Caco-2 (cell line): ENCODE measurements at regions not wholly inside any gene's neighbourhood (a gene's known extent, or its start where the extent isn't known, plus 50 kb on each side); places are given as distances from the start of the nearest gene placed in this dataset.

Source experiments
- BruUV-seq: library from RNA; stranded (reverse); fragments of 400-500 nt; replicated peaks from 2 replicates; lab custom pipeline; 2021; lab: Mats Ljungman, UMichigan
- CTCF ChIA-PET: fragments of 300-600 bp; sonication (Branson Sonifier 250); formaldehyde crosslinking; loops from one replicate; lab custom pipeline; 2022; ENCODE audit warnings: antibody characterized with exemption; lab: Charles Lee
- POLR2A ChIA-PET: fragments of 300-600 bp; sonication (Branson Sonifier 250); formaldehyde crosslinking; loops from one replicate; lab custom pipeline; 2022; ENCODE audit warnings: antibody characterized with exemption; lab: Charles Lee
- DNase-seq, 2 experiments: peaks; one replicate each; pipeline versions ENCODE4 v3.0.0 to v3.0.0-alpha.2; 2020 to 2022
- H3K27me3 ChIP-seq: replicated peaks from 2 replicates; pipeline ENCODE4 v1.6.0; 2011; ENCODE audit warnings: low read length; ENCODE audit not compliant: control insufficient read depth, insufficient read depth
- H3K36me3 ChIP-seq: 2 replicates; pipeline ENCODE4 v1.5.1; 2011; ENCODE audit warnings: low read length; ENCODE audit not compliant: control insufficient read depth, insufficient read depth
- H3K4me1 ChIP-seq: fragments of 250-450 bp; sonication (Bioruptor Pico); 2 replicates; pipeline ENCODE4 v1.5.1; 2020; ENCODE audit warnings: mild to moderate bottlenecking
- H3K4me3 ChIP-seq: 2 replicates; pipeline ENCODE4 v1.5.1; 2011; ENCODE audit warnings: low read depth, mild to moderate bottlenecking, control low read depth, low read length
- H3K9me3 ChIP-seq: fragments of 250-450 bp; sonication (Bioruptor Pico); 2 replicates; pipeline ENCODE4 v1.5.1; 2020; ENCODE audit warnings: mild to moderate bottlenecking, moderate library complexity
- H3K27ac Mint-ChIP-seq: one replicate; pipeline ENCODE4 v1.8.0; 2022; ENCODE audit warnings: mixed read lengths; ENCODE audit not compliant: unreplicated experiment
- H3K27me3 Mint-ChIP-seq: one replicate; pipeline ENCODE4 v1.8.0; 2022; ENCODE audit warnings: mixed read lengths; ENCODE audit not compliant: insufficient read depth, unreplicated experiment
- H3K36me3 Mint-ChIP-seq: one replicate; pipeline ENCODE4 v1.8.0; 2022; ENCODE audit warnings: mild to moderate bottlenecking, mixed read lengths; ENCODE audit not compliant: insufficient read depth, unreplicated experiment
- H3K4me1 Mint-ChIP-seq: one replicate; pipeline ENCODE4 v1.8.0; 2022; ENCODE audit warnings: low read depth, mixed read lengths; ENCODE audit not compliant: unreplicated experiment
- H3K4me3 Mint-ChIP-seq: one replicate; pipeline ENCODE4 v1.8.0; 2022; ENCODE audit warnings: mild to moderate bottlenecking, moderate library complexity, mixed read lengths; ENCODE audit not compliant: unreplicated experiment
- H3K9me3 Mint-ChIP-seq: one replicate; pipeline ENCODE4 v1.8.0; 2022; ENCODE audit warnings: mixed read lengths; ENCODE audit not compliant: unreplicated experiment
- intact Hi-C: fragments of 100-400 bp; cut with micrococcal nuclease; formaldehyde crosslinking; loops from one replicate; pipeline ENCODE4 v1.10.0; 2022; ENCODE audit not compliant: unreplicated experiment
- TF ChIP-seq, protein P1 (sequence below), 2 experiments: fragments of 200-600 bp in 1 of 2; IDR thresholded peaks; 1 replicate in 1 of 2; 2 replicates in 1 of 2; pipeline versions ENCODE4 v1.5.1 to v1.8.0; 2011 to 2022; ENCODE audit warnings: antibody characterized with exemption in 1 of 2, control low read depth in 1 of 2, inconsistent platforms in 1 of 2, low read depth in 1 of 2, low read length in 1 of 2, mild to moderate bottlenecking in 1 of 2, moderate library complexity in 1 of 2; ENCODE audit not compliant: insufficient read depth in 1 of 2, severe bottlenecking in 1 of 2, unreplicated experiment in 1 of 2

DNA sequence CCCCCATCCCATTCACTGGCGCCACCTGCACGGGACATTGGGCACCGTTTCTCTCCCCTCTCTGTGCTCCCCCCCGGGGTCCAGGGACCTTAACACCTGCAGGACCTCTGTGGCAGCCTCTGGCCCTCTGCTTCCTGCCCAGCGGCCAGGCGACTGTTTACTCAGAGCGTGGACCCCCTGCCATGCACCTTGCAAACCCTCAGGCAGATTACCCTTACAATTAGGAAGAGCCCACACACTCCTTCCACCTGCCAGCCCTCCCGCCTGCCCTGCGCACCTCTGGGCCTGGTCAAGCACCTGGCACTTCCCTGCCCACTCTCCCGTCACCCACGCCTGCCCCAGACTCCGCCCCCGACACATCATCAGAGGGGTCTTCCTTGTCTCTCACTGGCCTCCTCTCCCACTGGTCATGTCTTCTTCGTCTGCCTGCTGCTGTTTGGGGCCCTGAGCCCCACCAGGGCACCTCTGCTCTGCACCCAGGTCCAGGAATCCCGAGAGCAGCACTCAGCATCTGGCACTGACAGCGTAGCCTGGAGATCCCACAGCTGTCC lies 281.3 kb upstream of the IRX4 start:
- Histone ChIP-seq H3K4me3 (no peak overlapping the region), H3K36me3 (no peaks in the 10 kb centered on the region), H3K9me3 (no peaks in the 10 kb centered on the region), H3K27me3 (no peaks in the 10 kb centered on the region), H3K4me1 (no peaks in the 10 kb centered on the region)
- BruUV-seq, result no TSS peak
- no peaks in the 10 kb centered on the region for H3K4me1 Mint-ChIP-seq
- H3K27me3 Mint-ChIP-seq, result peaks cover 20% of the 10 kb centered on the region
- TF ChIP-seq, protein P1, sequence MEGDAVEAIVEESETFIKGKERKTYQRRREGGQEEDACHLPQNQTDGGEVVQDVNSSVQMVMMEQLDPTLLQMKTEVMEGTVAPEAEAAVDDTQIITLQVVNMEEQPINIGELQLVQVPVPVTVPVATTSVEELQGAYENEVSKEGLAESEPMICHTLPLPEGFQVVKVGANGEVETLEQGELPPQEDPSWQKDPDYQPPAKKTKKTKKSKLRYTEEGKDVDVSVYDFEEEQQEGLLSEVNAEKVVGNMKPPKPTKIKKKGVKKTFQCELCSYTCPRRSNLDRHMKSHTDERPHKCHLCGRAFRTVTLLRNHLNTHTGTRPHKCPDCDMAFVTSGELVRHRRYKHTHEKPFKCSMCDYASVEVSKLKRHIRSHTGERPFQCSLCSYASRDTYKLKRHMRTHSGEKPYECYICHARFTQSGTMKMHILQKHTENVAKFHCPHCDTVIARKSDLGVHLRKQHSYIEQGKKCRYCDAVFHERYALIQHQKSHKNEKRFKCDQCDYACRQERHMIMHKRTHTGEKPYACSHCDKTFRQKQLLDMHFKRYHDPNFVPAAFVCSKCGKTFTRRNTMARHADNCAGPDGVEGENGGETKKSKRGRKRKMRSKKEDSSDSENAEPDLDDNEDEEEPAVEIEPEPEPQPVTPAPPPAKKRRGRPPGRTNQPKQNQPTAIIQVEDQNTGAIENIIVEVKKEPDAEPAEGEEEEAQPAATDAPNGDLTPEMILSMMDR (IDR thresholded peaks at IDR 0.05; ENCODE audit: insufficient read depth in 1 of 2, low read depth in 1 of 2, low read length in 1 of 2, severe bottlenecking in 1 of 2, unreplicated experiment in 1 of 2), result no peak
- ChIA-PET CTCF (no interaction called here), POLR2A (no interaction called here)
- no peaks in the 10 kb centered on the region for H3K36me3 Mint-ChIP-seq
- H3K9me3 Mint-ChIP-seq, result peaks cover 11% of the 10 kb centered on the region
- intact Hi-C loops, result no loop called here
- no peak overlapping the region for H3K4me3 Mint-ChIP-seq
- no peak for DNase-seq
- no peak overlapping the region for H3K27ac Mint-ChIP-seq

DNA sequence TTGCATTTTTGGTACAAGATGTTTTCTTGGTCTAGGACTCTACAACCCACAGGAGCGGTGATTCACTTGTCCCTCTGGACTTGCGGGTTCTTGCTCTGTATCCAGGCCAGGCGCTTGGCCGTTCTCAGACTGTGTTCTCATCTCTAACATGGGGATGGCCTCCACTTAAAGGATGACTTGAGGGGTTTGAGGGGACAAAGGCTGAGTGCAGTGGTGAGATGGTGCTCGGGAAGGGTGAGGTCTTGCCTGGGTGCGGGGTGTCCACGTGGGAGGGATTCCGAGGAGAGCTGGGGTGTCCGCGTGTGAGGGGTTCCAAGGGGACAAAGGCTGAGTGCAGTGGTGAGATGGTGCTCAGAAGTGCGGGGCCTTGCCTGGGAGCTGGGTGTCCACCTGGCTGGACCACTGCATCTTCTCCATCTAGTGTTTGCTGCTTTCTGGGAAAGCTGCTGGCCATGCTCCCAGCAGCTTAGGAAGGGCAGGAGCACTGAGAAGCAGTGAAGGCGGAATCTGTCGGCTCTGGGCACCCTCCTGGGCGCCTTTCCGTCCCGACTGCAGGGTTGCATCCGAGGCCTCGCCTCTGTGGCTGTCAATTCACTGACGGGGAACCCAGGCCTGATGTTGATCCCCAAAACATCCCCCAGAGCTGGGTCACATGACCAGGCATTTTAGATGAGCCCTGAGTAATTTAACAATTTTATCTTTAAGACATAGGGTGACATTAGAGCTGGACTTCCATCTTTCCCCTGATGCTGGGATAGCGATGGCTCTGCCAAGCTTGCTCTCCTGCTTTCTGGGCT lies 280.5 kb upstream of the IRX4 start:
- H3K9me3 Mint-ChIP-seq, result peaks cover 11% of the 10 kb centered on the region
- ChIA-PET POLR2A (no interaction called here), CTCF (no interaction called here)
- Histone ChIP-seq H3K4me3 (no peak overlapping the region), H3K4me1 (no peaks in the 10 kb centered on the region), H3K27me3 (no peaks in the 10 kb centered on the region), H3K36me3 (no peaks in the 10 kb centered on the region), H3K9me3 (no peaks in the 10 kb centered on the region)
- no peak overlapping the region for H3K4me3 Mint-ChIP-seq
- no peaks in the 10 kb centered on the region for H3K4me1 Mint-ChIP-seq
- TF ChIP-seq, protein P1 (IDR thresholded peaks at IDR 0.05; ENCODE audit: insufficient read depth in 1 of 2, low read depth in 1 of 2, low read length in 1 of 2, severe bottlenecking in 1 of 2, unreplicated experiment in 1 of 2), result no peak
- intact Hi-C loops, result no loop called here
- BruUV-seq, result no TSS peak
- DNase-seq, result no peak
- H3K36me3 Mint-ChIP-seq, result no peaks in the 10 kb centered on the region
- no peak overlapping the region for H3K27ac Mint-ChIP-seq
- peaks cover 23% of the 10 kb centered on the region for H3K27me3 Mint-ChIP-seq

DNA sequence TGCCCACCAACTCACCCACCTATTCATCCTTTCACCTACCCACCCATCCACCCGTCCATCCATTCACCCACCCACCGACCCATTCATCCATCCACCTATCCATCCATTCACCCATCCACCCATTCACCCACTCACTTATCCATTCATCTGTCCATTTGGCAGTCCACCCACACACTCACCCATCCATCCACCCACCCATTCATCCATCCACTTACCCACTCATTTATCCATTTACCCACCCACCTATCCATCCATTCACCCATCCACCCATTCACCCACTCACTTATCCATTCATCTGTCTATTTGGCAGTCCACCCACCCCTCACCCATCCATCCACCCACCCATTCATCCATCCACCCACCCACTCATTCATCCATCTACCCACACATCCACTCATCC lies 278.1 kb upstream of the IRX4 start:
- no TSS peak for BruUV-seq

More for the DNA sequence above, 278.1 kb upstream of the IRX4 start:
- TF ChIP-seq, protein P1 (IDR thresholded peaks at IDR 0.05; ENCODE audit: insufficient read depth in 1 of 2, low read depth in 1 of 2, low read length in 1 of 2, severe bottlenecking in 1 of 2, unreplicated experiment in 1 of 2), result no peak
- intact Hi-C loops, result no loop called here
- Histone ChIP-seq H3K27me3 (no peaks in the 10 kb centered on the region), H3K4me1 (no peaks in the 10 kb centered on the region), H3K4me3 (no peak overlapping the region), H3K9me3 (no peaks in the 10 kb centered on the region), H3K36me3 (no peaks in the 10 kb centered on the region)
- POLR2A ChIA-PET, result no interaction called here
- Mint-ChIP-seq H3K27me3 (peaks cover 23% of the 10 kb centered on the region), H3K4me1 (no peaks in the 10 kb centered on the region), H3K27ac (no peak overlapping the region), H3K9me3 (peaks cover 11% of the 10 kb centered on the region), H3K4me3 (no peak overlapping the region), H3K36me3 (no peaks in the 10 kb centered on the region)
- DNase-seq, result no peak
- CTCF ChIA-PET, result no interaction called here
